HG03575 (cell line): ENCODE measurements at regions not wholly inside any gene's neighbourhood (a gene's known extent, or its start where the extent isn't known, plus 50 kb on each side); places are given as distances from the start of the nearest gene placed in this dataset.
"Not testable (repeated sequence)": the region's sequence is repeated elsewhere in the genome, so short reads cannot be mapped to it uniquely, and the experiment has no call there.

Experiments
- ATAC-seq: cut with Tn5 transposase; IDR thresholded peaks from one replicate; pipeline ENCODE4 v1.9.1; 2021; ENCODE audit not compliant: unreplicated experiment, insufficient number of reproducible peaks, low FRiP score; ENCODE audit errors: extremely low read depth

DNA sequence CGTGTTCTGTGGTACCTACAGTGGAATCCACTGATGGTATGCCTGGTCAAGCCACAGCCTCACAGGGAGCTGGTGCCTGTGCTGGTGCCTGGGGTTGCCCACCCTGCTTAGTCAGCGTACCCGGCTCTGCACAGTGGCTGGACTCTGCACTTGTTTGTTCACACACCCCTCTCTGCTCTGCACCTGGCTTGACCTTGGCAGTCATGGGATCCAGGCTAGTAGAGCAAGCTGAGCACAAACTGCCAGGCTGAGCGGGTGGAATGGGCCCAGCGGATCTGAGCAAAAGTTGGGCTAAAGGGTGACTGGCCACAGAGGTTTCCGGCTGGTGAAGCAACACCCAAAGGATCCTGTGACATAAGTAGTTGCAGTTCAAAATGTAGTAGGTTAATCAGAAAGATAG is 163.5 kb downstream of the CDH19 start:
- no peak for ATAC-seq

GRCh38 chr18:66439670-66440069 is 164.2 kb downstream of the CDH19 start:
- ATAC-seq = no peak

- ATAC-seq = no peak
Measured at GRCh38 chr18:66438711-66439536, 165.0 kb downstream of the CDH19 start.

GRCh38 chr18:66432636-66433035 is 171.3 kb downstream of the CDH19 start:
- ATAC-seq = no peak

DNA sequence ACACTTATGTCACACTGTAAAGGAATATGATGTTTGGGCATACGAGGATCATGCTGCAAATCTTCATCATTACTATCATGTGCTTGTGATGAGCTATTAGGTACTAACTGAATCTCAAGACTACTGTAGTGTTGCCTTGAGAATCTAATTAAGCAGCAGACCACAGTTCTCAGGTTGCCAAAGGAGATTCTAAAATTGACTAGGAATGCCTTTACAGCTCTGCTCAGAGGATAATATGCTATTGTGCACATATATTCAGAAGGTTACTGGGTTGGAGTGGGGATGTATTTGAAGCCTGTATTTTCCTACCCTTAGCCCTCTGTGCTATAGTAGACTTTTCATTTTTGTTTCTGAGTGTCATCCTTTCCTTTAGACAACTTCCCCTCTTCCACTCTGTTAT is 175.1 kb downstream of the CDH19 start:
- no peak for ATAC-seq

DNA sequence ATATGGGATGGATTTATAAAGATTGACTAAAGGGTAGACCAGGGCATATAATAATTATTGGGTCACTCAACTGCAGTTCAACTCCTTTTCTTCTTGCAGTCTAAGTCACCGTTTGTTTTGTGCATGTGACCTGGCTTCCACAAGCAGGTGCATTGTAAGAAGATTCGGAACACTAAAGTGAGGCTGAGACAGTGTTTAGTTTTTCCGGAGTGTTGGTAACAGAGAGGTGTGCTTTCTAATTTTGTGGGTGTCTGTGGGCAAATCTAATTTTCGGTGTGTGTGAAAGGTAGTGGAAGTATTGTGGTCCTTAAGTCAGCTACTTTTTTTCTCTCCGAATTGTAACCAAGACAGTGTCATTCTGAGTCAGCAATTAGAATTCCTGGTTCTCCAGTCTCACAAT is 184.5 kb downstream of the CDH19 start:
- no peak for ATAC-seq

GRCh38 chr18:66410692-66411091 is 193.2 kb downstream of the CDH19 start:
- ATAC-seq = no peak

GRCh38 chr18:66395671-66396218 is 208.1 kb downstream of the CDH19 start:
- ATAC-seq = no peak

- no peak for ATAC-seq
Measured at GRCh38 chr18:66393463-66393862, 210.4 kb downstream of the CDH19 start.

DNA sequence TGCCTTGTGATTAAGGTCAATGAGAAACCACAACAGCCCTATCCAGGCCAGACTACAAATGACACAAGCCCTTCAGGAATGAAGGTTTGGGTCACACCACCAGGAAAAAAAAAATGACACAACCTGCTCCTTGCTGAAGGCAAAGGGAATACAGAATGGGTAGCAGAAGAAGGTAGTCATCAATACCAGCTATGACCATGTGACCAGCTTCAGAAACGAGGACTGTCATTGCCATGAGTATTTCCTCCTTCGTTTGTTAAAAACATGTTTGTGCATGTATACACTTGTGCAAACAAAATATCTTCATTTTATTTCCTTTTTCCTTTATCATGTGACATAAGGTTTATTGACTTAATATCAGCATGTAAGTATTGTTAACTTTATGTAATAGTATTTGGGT is 226.6 kb downstream of the CDH19 start:
- ATAC-seq = no peak

DNA sequence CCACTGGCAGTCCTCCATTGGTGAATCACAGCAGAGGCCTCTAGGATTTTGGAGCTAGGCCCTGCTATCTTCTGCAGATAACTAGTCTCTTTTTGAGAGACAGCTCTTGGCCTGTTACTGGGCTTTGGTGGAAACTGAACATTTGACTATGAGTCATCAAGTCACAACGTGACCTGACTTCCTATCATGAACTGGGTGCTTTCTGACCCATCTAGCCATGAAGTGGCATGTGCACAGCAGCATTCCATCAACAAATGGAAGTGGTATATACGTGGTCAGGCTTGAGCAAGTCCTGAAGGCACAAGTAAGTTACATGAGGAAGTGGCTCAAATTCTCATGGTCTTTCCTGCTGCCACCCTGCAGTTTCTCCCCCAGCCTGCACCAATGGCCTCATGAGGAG is 228.5 kb downstream of the CDH19 start:
- ATAC-seq = not testable (repeated sequence)

DNA sequence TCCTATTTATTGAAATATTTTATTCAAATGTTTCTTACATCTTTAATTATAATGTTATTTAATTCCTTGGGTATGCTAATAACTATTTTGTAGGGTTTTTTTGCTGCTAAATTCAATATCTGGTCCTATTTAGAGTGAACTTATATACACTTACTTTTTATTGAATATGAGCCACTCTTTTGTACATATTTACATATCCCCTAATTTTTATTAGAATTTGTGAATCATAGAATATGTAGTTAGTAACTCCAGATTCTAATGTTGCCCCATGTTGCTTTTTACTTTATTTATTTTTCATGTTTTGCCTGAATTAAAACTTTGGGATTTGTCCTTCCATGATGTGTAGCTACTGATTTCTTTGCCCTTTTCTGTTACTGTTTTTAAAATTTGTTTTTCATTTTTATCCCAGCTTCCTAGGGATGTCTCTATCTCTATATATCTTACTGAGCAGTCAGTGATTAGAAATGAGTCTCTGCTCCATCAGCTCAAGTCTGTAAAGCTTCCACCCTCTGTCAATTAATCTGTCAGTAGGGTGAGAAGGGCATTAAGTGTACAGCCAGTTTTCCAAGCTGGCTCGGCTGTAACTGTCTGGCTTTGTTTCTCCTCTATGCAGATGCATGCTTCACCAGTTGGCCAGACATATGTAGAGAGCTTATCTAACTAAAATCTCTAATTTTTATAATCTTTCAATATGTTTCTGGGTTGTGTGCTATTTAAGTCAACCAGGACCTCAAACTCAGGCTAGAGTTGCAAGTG is 256.9 kb downstream of the CDH19 start:
- no peak for ATAC-seq

DNA sequence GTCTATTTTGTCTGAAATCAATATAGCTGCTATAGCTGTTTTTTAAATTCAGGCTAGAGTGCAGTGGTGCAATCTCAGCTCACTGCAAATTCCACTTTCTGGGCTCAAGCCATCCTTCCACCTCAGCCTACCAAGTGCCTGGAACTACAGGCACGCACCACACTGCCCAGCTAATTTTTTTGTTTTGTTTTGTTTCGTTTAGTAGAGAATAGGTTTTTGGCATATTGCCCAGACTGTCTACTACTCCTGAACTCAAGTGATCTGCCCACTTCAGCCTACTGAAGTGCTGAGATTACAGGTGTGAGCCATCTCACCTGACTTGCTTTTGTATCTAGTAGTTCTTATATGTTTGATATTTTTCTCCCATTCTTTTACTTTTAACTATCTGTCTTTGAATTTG is 259.7 kb downstream of the CDH19 start:
- no peak for ATAC-seq

DNA sequence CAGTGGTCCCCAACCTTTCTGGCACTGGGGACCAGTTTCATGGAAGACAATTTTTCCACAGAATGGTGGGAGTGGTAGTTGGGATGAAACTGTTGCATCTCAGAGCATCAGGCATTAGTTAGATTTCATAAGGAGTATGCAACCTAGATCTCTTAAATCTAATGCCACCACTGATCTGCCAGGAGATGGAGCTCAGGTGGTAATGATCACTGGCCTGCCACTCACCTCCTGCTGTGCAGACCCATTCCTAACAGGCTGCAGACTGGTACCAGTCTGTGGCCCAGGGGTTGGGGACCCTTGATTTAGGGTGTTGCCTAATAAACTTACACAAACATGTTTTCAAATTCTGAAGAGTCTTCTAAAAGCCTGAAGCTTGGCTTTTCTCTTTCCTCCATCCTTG is 261.3 kb downstream of the CDH19 start:
- no peak for ATAC-seq

DNA sequence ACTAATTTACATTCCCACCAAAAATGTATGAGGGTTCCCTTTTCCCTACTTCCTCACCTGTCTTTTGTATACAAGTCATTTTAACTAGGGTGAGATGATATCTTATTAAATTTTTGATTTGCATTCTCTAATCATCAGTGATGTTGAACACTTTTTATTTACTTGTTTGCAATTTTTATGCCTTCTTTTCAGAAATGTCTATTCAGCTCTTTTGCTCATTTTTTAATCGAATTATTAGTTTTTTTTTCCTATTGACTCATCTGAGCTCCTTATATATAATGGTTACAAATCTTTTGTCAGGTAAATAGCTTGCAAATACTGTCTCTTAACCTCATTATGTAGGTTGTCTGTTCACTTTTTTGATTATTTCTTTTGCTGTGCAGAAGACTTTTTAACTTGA is 269.4 kb downstream of the CDH19 start:
- no peak for ATAC-seq

DNA sequence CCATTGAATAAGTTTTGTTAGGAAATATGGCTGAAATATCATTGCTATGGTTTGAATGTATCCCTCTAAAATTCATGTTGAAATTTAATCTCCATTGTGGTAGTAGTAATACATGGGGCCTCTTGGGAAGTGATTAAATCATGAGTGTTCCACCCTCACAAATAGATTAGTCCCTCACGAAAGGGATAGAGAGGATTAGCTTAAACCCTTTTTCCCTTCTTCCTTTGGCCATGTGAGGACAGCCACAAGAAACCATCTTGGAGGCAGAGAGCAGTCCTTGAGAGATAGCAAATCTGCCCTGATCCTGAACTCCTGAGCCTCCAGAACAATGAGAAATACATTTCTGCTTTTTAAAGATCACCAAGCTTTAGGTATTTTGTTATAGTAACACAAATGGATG is 274.2 kb downstream of the CDH19 start:
- no peak for ATAC-seq

GRCh38 chr18:66328296-66328878 is 275.5 kb downstream of the CDH19 start:
- no peak for ATAC-seq

GRCh38 chr18:66325251-66325650 is 278.6 kb downstream of the CDH19 start:
- ATAC-seq = no peak

GRCh38 chr18:66324616-66325015 is 279.3 kb downstream of the CDH19 start:
- no peak for ATAC-seq
